ENCODE measurements at regions not wholly inside any gene's neighbourhood (a gene's known extent, or its start where the extent isn't known, plus 50 kb on each side); places are given as distances from the start of the nearest gene placed in this dataset.
"Not testable (repeated sequence)": the region's sequence is repeated elsewhere in the genome, so short reads cannot be mapped to it uniquely, and the experiment has no call there.

GRCh38 chr10:10716972-10717371, 300.7 kb upstream of the CELF2 start:
- no peak for DNase-seq (ENCODE audit: low spot score)

GRCh38 chr10:10722422-10722821, 295.2 kb upstream of the CELF2 start:
- no peak for DNase-seq (ENCODE audit: low spot score)

GRCh38 chr10:10725196-10725595, 292.5 kb upstream of the CELF2 start:
- DNase-seq (ENCODE audit: low spot score) = no peak

- DNase-seq (ENCODE audit: low spot score) = no peak
Observed at GRCh38 chr10:10726101-10726500, 291.6 kb upstream of the CELF2 start.

- DNase-seq (ENCODE audit: low spot score) = not testable (repeated sequence)
Observed at GRCh38 chr10:10727411-10727810, 290.3 kb upstream of the CELF2 start.

- no peak for DNase-seq (ENCODE audit: low spot score)
Observed at GRCh38 chr10:10727812-10728211, 289.9 kb upstream of the CELF2 start.

GRCh38 chr10:10730471-10731043, 287.1 kb upstream of the CELF2 start:
- no peak for DNase-seq (ENCODE audit: low spot score)

- DNase-seq (ENCODE audit: low spot score) = no peak
Observed at GRCh38 chr10:10731366-10731765, 286.3 kb upstream of the CELF2 start.

DNA sequence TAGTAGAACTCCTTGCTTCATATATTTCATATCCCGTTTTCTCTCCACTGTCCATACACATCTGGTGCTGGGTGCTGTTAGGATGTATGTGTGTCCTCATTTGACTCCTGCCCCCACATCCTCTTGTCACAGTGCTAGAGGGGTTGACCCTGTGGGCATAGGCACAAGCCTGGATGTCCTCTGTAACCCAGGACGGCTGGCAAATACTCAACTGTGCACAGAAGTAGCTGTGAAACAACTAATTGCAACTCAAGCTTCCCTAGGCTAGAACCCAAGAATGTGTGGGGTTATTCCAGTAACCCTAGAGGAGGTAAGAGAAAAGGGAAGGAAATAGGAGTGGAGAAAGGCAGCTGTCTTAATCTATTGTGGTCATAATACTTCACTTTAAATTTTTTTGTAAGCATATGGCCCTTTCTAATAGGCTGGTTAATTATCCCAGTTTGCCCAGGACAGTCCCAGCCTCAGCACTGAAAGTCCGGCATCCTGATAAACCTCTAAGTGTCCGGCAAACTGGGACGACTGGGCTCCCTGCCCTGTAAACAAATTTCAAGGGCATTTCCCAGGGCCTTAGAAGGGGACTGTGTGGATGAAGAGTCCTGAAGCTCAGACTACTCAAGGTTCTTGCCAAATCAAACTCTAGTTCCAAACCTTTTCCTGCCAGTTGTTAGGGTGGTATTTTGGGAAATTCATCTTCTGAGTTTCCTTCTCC, 283.2 kb upstream of the CELF2 start:
- no peak for DNase-seq (ENCODE audit: low spot score)

GRCh38 chr10:10745291-10745690, 272.4 kb upstream of the CELF2 start:
- no peak for DNase-seq (ENCODE audit: low spot score)

- DNase-seq (ENCODE audit: low spot score) = no peak
Observed at GRCh38 chr10:10755490-10755889, 262.2 kb upstream of the CELF2 start.

GRCh38 chr10:10758306-10758705, 259.4 kb upstream of the CELF2 start:
- no peak for DNase-seq (ENCODE audit: low spot score)

DNA sequence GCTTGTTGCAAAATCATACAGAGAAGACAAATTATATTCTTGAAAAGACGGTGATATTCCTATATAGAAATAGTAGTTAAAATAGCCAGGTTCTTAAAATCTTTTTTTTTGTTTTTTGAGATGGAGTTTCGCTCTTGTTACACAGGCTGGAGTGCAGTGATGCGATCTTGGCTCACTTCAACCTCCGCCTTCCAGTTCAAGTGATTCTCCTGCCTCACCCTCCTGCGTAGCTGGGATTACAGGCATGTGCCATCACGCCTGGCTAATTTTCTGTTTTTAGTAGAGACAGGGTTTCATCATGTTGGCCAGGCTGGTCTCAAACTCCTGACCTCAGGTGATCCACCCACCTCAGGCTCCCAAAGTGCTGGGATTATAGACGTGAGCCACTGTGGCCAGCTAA, 257.9 kb upstream of the CELF2 start:
- not testable (repeated sequence) for DNase-seq (ENCODE audit: low spot score)

GRCh38 chr10:10765017-10765416, 252.7 kb upstream of the CELF2 start:
- DNase-seq (ENCODE audit: low spot score) = no peak

DNA sequence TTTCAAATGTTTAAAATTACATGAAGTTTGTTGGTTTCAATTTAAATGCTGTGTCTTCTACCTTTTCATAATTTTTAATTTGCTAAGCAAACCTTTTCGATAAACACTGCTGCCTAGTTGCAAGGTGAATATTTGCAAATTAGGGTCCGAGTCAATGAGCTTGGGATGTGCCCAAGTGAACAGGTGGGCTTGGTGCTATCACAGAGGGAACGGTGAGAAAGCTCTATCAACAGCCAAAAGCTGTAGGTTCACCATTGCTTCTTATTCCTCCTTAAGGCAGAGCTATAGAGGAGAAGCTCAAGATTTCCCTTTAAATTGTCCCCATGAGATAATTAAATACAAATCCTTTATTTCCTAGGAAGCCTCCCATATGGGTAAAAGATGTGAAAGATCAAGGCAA, 245.3 kb upstream of the CELF2 start:
- no peak for DNase-seq (ENCODE audit: low spot score)

DNA sequence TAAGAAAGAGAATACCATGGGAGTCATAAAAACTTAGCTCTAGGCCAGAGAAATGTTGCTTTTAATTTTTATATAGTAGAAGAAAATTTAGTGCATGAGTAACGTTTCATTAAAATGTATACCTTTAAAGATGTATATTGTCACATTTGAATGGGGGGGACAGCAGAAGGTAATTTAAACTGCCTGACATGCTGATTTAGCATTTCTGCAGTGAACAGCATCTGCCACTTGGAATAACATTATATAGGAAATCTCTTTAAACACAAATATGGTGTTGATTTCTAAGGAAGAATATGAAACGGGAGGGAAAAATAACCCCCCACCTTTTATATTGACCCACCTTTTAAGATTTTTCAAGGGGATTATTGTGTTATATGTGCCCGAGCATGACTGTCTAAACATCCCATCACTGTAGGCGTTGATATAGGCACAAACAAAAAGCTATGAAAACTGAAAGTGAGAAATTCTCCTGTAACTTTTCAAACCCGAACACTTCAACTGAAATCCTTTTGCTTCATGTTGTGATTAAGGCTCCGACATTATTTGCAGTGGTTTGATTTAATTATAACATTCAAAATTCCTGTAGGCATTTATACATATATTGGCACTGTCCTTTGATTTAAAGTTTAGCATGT, 244.7 kb upstream of the CELF2 start:
- DNase-seq (ENCODE audit: low spot score) = no peak

DNA sequence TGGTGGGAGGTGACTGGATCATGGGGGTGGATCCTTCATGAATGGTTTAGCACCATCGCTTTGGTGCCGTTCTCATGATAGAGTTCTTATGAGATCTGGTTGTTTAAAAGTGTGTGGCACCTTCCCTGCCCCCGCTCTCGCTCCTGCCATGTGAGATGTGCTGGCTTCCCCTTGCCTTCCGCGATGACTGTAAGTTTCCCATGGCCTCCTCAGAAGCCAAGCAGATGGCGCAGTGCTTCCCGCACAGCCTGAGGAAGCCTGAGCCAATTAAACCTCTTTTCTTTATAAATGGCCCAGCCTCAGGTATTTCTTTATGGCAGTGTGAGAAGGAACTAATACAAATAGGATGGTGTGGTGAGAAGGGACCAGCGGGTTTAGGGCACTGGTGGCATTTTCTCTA, 243.3 kb upstream of the CELF2 start:
- DNase-seq (ENCODE audit: low spot score) = no peak

- no peak for DNase-seq (ENCODE audit: low spot score)
Observed at GRCh38 chr10:10776363-10776762, 241.3 kb upstream of the CELF2 start.

GRCh38 chr10:10777279-10777678, 240.4 kb upstream of the CELF2 start:
- no peak for DNase-seq (ENCODE audit: low spot score)

- DNase-seq (ENCODE audit: low spot score) = no peak
Observed at GRCh38 chr10:10777723-10778122, 239.9 kb upstream of the CELF2 start.

DNA sequence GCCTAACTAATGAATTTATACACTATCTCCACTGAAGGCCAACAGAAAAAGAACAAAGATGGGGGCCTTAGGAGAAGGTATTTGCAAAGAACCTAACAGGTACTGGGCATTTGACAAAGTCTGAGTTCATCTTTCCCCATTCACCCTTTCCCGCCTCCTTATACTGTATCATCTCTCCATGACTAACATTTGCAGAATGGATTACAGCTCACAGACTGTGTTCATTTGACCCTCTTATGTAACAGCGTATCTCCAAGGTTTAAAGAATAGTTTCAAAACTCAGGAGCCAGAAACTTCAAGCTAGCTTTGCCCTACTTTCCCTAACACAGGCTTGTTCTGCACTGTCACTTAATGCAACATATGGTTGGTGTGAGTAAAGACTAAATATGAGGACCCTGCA, 238.7 kb upstream of the CELF2 start:
- DNase-seq (ENCODE audit: low spot score) = no peak

GRCh38 chr10:10779511-10779910, 238.2 kb upstream of the CELF2 start:
- no peak for DNase-seq (ENCODE audit: low spot score)

- no peak for DNase-seq (ENCODE audit: low spot score)
Observed at GRCh38 chr10:10780746-10781145, 236.9 kb upstream of the CELF2 start.

DNA sequence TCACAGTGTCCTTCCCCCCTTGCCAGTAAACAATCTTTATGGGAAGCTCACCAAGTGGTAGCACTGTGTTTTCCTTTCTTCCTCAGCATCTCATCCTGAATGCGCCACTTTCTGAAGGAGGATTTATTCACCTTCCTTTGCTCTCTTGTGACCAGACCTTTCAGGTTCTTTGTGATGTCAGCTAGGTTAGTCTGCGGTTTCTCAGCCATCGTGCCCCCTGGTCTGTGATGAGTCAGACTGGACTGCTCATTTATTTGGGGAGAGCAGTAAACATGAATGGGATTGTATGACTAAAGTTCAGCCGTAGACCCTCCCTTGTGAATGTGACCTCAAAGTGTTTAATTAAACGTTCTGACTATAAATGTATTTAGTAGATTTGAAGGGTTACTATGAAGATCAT, 235.1 kb upstream of the CELF2 start:
- no peak for DNase-seq (ENCODE audit: low spot score)

Measured in COLO829 (cell line).